PC-3 (cell line): ENCODE measurements at regions not wholly inside any gene's neighbourhood (a gene's known extent, or its start where the extent isn't known, plus 50 kb on each side); places are given as distances from the start of the nearest gene placed in this dataset.

ENCODE experiments used
- ATAC-seq: fragments of 200-7000 bp; cut with Tn5 transposase; 2 replicates; pipeline ENCODE4 v1.9.1; 2020; ENCODE audit warnings: mild to moderate bottlenecking, moderate library complexity
- BruUV-seq: library from RNA; stranded (reverse); fragments of 400-500 nt; replicated peaks from 2 replicates; lab custom pipeline; 2021; lab: Mats Ljungman, UMichigan
- CTCF ChIA-PET: fragments of 300-600 bp; sonication (Branson Sonifier 250); formaldehyde crosslinking; loops from one replicate; lab custom pipeline; 2022; ENCODE audit warnings: antibody characterized with exemption; lab: Charles Lee
- POLR2A ChIA-PET: fragments of 300-600 bp; sonication (Branson Sonifier 250); formaldehyde crosslinking; loops from one replicate; lab custom pipeline; 2022; ENCODE audit warnings: antibody characterized with exemption; ENCODE audit not compliant: unreplicated experiment; lab: Charles Lee
- DNase-seq: peaks from one replicate; pipeline ENCODE4 v3.0.0-alpha.2; 2015
- H2AFZ ChIP-seq: fragments of 300-600 bp; sonication (generic); 2 replicates; pipeline ENCODE4 v1.6.0; 2016; ENCODE audit warnings: antibody characterized with exemption, low read length
- H3F3A ChIP-seq: fragments of 300-600 bp; sonication (generic); one replicate; pipeline ENCODE4 v1.6.0; 2017; ENCODE audit warnings: antibody characterized with exemption, low read length, control low read depth, mild to moderate bottlenecking; ENCODE audit not compliant: unreplicated experiment
- H3K27ac ChIP-seq: fragments of 300-600 bp; sonication (generic); 2 replicates; pipeline ENCODE4 v1.5.1; 2016; ENCODE audit warnings: mild to moderate bottlenecking, low read length
- H3K27me3 ChIP-seq: fragments of 300-600 bp; sonication (generic); 2 replicates; pipeline ENCODE4 v1.6.1; 2016; ENCODE audit warnings: low read length, mixed read lengths
- H3K36me3 ChIP-seq: fragments of 300-600 bp; sonication (generic); 2 replicates; pipeline ENCODE4 v1.6.1; 2016; ENCODE audit warnings: low read depth, mixed run types, low read length, mixed read lengths
- H3K4me1 ChIP-seq: fragments of 300-600 bp; sonication (generic); 2 replicates; pipeline ENCODE4 v1.5.1; 2016; ENCODE audit warnings: low read length; ENCODE audit not compliant: insufficient read depth
- H3K4me2 ChIP-seq: fragments of 300-600 bp; sonication (generic); 2 replicates; pipeline ENCODE4 v1.6.0; 2016; ENCODE audit warnings: low read length
- H3K4me3 ChIP-seq: fragments of 300-600 bp; sonication (generic); 2 replicates; pipeline ENCODE4 v1.5.1; 2016; ENCODE audit warnings: mild to moderate bottlenecking, low read length, mixed read lengths
- H3K79me2 ChIP-seq: fragments of 300-600 bp; sonication (generic); 2 replicates; pipeline ENCODE4 v1.6.1; 2017; ENCODE audit warnings: low read length, mixed read lengths
- H3K9ac ChIP-seq: fragments of 300-600 bp; sonication (generic); 2 replicates; pipeline ENCODE4 v1.6.0; 2016; ENCODE audit warnings: mild to moderate bottlenecking, low read length
- H3K9me2 ChIP-seq: fragments of 300-600 bp; sonication (generic); replicated peaks from 2 replicates; pipeline ENCODE4 v1.6.1; 2016; ENCODE audit warnings: mixed run types, low read length, mixed read lengths
- H3K9me3 ChIP-seq: fragments of 300-600 bp; sonication (generic); 2 replicates; pipeline ENCODE4 v1.6.1; 2016; ENCODE audit warnings: low read length, mixed read lengths
- H4K20me1 ChIP-seq: fragments of 300-600 bp; sonication (generic); 2 replicates; pipeline ENCODE4 v1.6.1; 2016; ENCODE audit warnings: low read length, mixed read lengths
- CTCF ChIP-seq: fragments of 300-600 bp; sonication (generic); conservative IDR thresholded peaks from 2 replicates; pipeline ENCODE4 v1.5.1; 2017; ENCODE audit warnings: antibody characterized with exemption, low read depth, mild to moderate bottlenecking, low read length
- EZH2 ChIP-seq: fragments of 300-600 bp; sonication (generic); IDR thresholded peaks from one replicate; pipeline ENCODE4 v1.6.1; 2017; ENCODE audit warnings: antibody characterized with exemption, mild to moderate bottlenecking, low read length; ENCODE audit not compliant: unreplicated experiment
- EZH2phosphoT487 ChIP-seq: fragments of 300-600 bp; sonication (generic); IDR thresholded peaks from 2 replicates; pipeline ENCODE4 v1.6.1; 2018; ENCODE audit warnings: mild to moderate bottlenecking, antibody characterized with exemption, low read length, borderline replicate concordance
- intact Hi-C: fragments of 100-400 bp; cut with micrococcal nuclease; formaldehyde crosslinking; loops from 2 replicates; pipeline ENCODE4 v1.9.0; 2023

- Histone ChIP-seq H3F3A (no peaks in the 10 kb centered on the region), H3K9me3 (no peaks in the 10 kb centered on the region), H3K4me1 (peaks cover 45% of the 10 kb centered on the region), H4K20me1 (no peaks in the 10 kb centered on the region), H3K9me2 (no peaks in the 10 kb centered on the region), H3K36me3 (no peaks in the 10 kb centered on the region), H3K9ac (peak overlapping the region; percentile 65), H2AFZ (peak overlapping the region; percentile 79), H3K4me2 (peak overlapping the region; percentile 94), H3K4me3 (peak overlapping the region; percentile 69), H3K27ac (peak overlapping the region; percentile 55), H3K79me2 (no peaks in the 10 kb centered on the region; the same call in 1 of the 2 replicates), H3K27me3 (no peaks in the 10 kb centered on the region)
- TSS peak; percentile 21 for BruUV-seq
- intact Hi-C loops, result loop anchor here (5.0 to 10.0 kb wide), 3 partner anchors 92 to 289 kb away; no protein-coding TSS in a partner anchor
- ATAC-seq (peak; percentile 16), DNase-seq (peak; percentile 48)
- POLR2A ChIA-PET, result no interaction called here
- TF ChIP-seq EZH2, result no peak
- no peak for TF ChIP-seq CTCF
- TF ChIP-seq EZH2phosphoT487, result no peak
- CTCF ChIA-PET, result no interaction called here
These were observed 78.0 kb upstream of the BCOR start for GRCh38 chrX:40175511-40176350.

GRCh38 chrX:40174854-40175510 lies 77.2 kb upstream of the BCOR start:
- peak; percentile 9 for ATAC-seq
- H3K9me3 ChIP-seq, result no peaks in the 10 kb centered on the region
- no peaks in the 10 kb centered on the region for H3K9me2 ChIP-seq
- CTCF ChIA-PET, result no interaction called here
- no peaks in the 10 kb centered on the region for H4K20me1 ChIP-seq
- DNase-seq, result peak; percentile 52
- H3K27me3 ChIP-seq, result no peaks in the 10 kb centered on the region
- peaks cover 47% of the 10 kb centered on the region for H3K4me1 ChIP-seq
- H3F3A ChIP-seq, result no peaks in the 10 kb centered on the region
- peak overlapping the region; percentile 55 for H3K27ac ChIP-seq
- H3K9ac ChIP-seq, result peak overlapping the region; percentile 65
- H3K4me3 ChIP-seq, result peak overlapping the region; percentile 69
- TF ChIP-seq EZH2 (no peak), CTCF (no peak), EZH2phosphoT487 (no peak)
- intact Hi-C loops, result loop anchor here (5.0 to 10.0 kb wide), 5 partner anchors 68 to 443 kb away; no protein-coding TSS in a partner anchor
- peak overlapping the region; percentile 79 for H2AFZ ChIP-seq
- H3K4me2 ChIP-seq, result peak overlapping the region; percentile 94
- H3K79me2 ChIP-seq, result no peaks in the 10 kb centered on the region; the same call in 1 of the 2 replicates
- POLR2A ChIA-PET, result no interaction called here
- H3K36me3 ChIP-seq, result no peaks in the 10 kb centered on the region
- no TSS peak for BruUV-seq
